GM18508 (cell line): ENCODE measurements at regions not wholly inside any gene's neighbourhood (a gene's known extent, or its start where the extent isn't known, plus 50 kb on each side); places are given as distances from the start of the nearest gene placed in this dataset.
"Not testable (repeated sequence)": the region's sequence is repeated elsewhere in the genome, so short reads cannot be mapped to it uniquely, and the experiment has no call there.

ENCODE experiments used
- ATAC-seq: cut with Tn5 transposase; IDR thresholded peaks from one replicate; pipeline ENCODE4 v1.9.1; 2021; ENCODE audit warnings: moderate number of reproducible peaks; ENCODE audit not compliant: insufficient read depth, unreplicated experiment

DNA sequence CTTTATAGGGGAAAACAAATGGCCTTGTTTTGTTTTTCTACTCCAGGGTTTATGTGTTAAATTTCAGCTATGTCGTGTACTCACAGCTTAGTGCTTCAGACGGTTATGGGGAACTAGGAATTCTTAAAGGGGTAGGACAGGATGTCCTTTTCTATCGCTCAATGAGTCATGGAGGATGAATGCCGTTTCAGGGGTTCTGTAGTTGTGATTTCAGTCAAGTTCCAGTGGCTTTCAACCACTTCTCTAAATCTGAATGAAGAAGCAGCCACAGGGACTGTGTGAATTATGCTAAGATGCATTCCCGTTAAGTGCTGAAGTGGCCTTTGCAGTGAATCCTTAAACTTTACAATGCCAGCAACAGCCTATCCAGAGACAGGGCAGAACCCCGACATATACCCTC, 1231.7 kb upstream of the ZEB2 start:
- peak; percentile 89 for ATAC-seq

DNA sequence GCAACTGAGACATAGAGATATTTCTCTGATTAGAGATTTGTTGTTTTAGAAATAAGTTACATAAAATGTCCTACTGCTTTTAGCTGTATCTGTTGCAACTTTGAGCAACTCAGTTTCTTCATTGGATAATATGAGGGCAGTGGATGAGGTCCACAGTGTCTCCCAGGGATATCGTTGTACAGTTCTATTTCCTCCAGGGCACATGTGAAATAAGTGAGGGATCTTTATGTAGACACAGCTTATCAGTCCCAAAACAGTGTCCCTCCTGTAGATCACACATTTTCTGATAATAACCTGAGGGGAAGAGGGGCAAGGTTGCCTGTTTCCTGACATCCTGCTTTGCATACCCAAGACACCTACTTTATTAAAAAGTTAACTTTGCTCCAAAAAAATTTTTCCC, 1231.2 kb upstream of the ZEB2 start:
- ATAC-seq, result no peak

DNA sequence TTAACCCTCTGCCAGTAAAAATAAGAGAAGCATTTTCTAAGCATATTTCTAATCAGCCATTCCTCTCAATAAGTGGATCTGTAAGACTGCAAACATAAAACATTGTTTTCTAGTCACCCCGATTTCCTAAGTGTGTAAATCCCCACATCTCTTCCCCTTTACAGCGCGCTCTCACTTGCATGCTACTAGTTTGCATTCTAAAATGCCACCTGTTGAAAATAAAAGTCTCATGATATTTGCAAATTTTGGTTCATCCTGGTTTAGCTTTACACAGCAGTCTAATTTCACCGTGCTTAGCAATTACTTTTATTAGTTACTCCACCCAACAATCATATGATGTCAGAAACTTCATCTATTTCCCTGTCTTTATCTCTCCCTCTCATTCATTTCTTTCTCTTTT, 1230.7 kb upstream of the ZEB2 start:
- no peak for ATAC-seq

DNA sequence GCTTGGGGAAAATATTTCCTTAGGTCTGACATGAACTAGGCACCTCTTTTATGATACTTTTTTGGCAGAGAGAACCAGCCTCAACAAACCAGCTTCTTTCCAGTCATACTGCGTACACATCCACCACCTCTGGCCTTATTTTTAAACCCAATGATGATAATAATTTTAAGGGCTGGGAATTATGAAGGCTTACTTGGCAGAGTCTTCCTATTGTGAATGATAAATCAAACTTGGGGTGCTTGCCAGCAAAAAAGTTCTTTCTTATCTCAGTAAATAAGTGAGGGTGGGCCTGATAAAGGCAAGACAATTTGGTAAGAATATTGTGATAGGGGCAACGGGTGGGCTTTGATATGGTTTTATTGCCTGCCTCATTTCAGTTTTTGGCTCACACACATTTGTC, 1230.2 kb upstream of the ZEB2 start:
- no peak for ATAC-seq

DNA sequence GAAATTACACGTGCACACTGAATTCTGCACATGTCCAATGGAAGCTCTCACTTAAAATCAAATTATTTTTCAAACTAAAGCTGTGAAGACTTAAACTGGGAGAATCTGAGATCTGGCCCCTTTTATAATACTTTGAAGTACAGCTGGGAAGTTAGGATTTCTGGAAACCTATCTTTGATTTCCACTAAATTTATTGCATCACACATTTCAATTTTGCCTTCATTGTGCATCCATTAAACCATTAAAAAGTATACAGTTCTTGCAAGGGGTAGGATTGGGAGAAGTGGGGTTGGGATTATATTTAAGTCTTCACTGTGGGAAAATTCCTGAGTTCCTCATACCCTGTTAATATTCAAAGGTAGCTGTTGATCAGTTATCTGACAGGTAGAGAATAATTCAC, 1229.6 kb upstream of the ZEB2 start:
- ATAC-seq, result no peak

DNA sequence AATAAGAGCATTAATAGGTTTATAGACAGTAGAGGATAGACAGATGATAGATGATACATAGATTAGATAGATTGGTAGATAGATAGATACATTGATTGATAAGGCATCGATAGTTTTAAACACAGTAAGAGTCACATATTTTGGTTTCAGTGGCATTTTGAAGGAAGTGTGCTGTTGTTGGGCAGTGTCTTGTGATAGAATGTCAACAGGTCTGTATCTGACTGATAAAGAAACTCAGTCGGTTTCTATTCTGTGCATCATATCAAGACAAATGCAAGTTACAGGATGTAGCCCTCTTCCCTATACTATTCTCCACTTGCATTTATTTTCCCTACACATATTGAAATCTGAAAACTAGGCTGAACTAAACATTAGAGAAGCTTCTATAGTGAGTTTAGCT, 1229.0 kb upstream of the ZEB2 start:
- ATAC-seq, result peak; percentile 47

DNA sequence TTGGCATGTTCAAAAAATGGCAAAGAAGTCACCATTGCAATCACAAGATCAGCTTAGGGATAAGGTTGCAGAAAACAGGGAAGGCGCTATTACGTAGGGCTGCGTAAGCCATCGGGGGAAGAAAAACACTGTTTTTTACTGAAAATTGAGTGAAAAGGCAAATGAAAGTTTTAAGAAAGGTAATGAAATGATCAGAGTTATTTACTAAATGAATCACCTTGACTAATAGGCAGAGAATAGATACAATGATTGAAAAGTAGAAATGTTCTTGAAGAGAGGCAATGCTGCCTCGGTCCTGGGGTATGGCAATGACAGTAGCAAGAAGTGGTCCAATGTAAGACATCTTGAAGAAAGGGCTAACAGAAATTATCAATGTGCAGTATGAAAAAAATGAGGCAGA, 1227.8 kb upstream of the ZEB2 start:
- ATAC-seq, result no peak

DNA sequence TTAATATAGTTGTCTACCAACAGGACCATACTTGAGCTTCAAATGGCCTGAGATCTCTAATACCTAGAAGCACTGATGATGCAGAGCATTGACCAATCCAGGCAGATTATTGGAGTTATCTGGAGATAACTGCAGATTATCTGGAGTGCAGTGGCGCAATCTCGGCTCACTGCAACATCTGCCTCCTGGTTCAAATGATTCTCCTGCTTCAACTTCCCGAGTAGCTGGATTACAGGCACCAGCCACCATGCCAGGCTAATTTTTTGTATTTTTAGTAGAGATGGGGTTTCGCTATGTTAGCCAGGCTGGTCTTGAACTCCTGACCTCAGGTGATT, 1225.4 kb upstream of the ZEB2 start:
- ATAC-seq, result not testable (repeated sequence)

DNA sequence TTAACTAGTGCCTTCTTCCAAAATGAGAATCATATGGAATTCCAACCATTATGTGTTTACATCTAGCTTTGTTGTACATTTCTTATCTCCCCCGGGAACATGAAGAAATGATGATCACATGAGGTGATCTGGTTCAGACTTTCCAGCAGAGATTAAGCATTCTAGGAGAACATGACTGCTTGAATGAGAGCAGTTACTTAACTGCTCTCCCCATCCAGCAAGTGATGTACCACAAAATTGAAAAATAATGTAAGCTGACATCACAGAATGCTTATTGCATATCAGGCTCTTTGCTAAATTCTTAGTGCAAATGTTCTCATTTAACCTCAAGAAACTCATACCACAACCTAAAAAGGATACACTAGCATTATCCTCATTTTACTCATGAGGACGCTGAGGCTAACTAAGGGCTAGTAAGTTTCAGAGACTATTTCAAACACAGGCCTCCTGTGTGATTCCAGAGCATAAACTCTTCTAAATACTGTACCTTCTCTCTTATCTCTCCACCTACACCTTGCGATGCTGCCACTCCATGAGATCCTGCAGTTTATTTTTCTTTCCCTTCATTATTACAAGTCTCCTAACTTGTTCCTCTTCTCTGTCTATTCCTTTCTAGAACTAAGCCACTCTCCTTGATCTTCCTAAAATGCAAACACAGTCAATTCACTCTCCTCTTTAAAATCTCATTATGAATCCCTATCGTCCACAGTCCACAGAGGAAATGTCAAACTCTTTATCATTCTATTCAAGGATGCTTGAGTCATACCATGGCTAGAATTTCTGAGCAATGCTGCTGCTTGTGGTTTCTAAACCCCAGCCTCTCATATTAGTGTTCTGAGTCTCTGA, 1224.8 kb upstream of the ZEB2 start:
- ATAC-seq, result peak; percentile 74

DNA sequence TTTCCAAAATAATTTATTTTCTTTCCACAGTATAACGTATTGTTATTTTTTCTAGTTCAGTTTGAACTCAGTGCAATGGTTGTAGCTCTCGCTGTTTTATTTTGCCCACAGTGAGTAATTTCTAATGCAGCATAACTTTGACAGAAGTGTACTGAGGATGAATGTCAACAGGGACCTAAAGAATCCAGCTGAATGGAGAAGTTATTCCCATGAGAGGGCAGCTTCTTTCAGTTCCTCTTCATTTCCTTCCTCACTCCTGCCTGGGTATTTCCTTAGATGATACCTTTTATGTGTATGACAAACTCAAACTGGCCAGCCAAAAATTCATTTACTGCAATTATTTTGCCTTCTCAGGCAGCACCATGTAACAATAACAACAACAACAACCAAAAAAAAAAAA, 1223.1 kb upstream of the ZEB2 start:
- no peak for ATAC-seq

DNA sequence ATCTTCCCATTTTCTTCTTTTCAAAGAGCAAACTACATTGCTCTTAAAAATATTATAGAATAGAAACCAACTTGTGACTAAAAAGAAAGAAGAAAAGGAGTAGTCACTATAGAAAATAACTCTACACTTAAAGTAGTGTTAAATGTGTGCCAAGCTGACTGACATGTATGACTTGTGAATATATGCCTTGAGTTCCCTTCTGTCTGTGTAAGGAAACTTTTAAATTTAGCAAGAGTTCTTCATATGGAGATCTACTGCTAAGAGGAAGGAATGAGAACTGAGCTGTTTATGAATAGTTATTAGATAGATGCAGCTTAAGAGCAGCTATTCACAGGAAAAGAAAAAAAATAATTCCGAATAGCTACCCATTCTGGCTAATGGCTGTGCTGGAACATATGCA, 1221.7 kb upstream of the ZEB2 start:
- no peak for ATAC-seq

DNA sequence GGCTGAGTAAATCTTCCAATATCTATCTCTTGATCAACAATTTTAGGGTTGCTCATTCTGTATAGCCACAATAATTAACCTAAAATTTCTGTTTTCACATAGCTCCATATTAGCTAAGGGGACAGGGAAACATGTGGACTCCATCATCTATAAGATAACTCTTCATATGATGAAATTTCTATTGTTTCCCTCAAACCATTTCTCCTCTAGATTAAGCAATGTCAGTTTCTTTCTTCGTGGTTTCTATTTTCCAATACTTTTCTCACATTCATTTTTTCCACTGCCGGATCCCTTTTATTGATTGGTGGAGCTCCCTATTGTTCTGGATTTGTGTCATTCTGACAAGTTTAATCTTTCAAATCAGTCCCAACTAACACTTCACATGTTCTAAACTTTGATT, 1221.3 kb upstream of the ZEB2 start:
- ATAC-seq, result no peak

DNA sequence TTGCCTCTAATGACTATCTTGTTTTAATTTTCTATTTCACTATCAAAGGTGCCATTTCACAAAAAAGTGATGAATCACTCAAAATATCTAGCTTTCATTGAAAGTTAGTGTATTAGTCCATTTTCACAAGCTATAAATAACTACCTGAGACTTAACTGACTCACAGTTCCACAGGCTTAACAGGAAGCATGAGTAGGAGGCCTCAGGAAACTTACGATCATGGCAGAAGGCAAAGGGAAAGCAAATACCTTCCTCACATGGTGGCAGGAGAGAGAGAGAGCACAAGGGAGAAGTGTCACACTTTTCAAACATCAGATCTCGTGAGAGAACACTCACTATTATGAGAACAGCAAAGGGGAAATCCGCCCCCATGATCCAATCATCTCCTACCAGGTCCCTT, 1220.4 kb upstream of the ZEB2 start:
- no peak for ATAC-seq

DNA sequence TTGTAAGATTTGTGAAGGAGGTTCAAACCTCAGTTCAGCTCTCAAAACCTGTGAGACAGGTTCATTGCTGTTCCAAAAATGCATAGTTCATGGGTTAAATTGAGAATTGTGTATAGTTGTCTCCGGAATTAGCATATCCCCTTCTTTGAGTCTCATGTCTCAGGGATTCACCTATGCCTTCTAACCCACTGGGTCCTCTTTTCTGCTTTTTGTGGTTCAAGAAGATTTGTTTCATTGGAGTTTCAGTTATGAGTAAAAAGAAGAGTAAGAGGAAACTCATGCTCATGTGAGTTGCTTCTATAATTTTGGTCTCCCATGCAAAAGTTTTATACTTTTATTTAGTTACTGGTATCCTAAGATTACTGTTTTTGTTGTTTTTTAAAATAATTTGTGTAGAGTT, 1219.8 kb upstream of the ZEB2 start:
- no peak for ATAC-seq

DNA sequence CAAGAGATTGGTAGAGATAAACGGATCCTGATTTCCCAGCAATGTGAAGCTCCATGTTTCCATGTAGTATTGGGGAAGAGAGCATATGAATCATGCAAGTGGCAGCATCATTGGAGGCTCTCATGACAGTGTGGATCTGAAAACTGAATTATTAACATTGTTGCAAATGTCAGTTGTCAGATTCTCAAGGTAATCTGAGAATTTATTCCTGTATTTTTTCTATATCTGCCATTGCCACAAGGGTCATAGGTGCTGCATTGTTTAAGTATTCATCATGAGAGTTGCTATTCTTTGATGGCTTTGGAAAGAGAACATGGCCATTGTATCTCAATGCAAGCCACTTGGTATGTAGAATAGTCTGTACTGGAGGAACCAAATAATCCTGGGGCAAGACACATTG, 1217.0 kb upstream of the ZEB2 start:
- ATAC-seq, result no peak

DNA sequence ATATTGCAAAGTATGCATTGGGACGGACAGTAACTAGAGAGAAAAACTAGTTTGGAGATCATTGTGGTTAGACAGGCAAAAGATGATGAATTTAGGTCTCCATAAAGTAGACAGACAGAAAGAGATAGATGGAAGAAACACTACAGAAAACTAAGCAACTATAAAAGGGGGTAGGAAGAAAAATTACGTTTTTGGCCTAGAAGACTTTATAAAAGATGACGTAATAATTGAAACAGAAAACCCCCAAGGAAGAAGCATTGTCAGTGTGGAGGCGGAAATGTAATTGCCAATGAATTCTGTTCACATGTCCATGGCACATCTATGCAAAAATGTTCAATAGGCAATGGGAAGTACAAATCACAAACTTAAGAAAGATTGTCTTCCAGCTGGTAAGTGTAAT, 1211.5 kb upstream of the ZEB2 start:
- ATAC-seq, result no peak

DNA sequence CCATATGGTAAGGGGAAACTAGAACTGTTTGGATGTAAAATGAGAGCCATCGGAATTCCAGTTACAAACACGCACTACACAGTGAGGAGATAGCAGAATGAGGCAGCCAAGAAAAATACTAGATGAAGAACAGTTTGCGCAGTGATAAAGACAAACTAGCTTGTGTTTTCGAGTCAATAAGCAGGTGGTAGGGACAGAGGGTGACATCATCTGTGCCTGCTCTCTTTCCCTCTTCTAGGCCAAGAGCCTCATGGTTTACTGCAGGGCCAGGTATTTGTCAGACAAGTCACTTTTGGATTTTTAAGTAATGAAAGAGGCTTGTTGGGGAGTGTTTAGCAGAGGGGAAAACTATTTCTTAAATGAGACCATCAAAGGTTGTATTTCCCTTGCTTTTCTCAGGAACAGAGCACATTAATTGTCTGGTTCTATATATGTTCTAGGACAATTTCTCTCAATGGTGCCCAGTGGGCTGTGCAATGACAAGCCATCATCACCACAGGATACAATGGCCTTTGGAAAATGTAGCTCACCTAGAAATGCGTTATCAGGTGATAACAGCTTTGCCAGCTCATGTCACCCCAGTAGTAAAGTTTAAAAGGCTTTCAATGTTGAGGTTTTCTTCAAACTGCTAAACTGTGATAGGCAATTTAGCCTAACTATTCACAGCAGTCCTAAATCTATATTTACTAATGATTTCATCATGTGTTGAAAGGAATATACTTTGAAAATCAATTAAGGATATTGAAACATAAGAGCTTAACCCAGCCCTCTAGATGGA, 1210.3 kb upstream of the ZEB2 start:
- ATAC-seq, result no peak

DNA sequence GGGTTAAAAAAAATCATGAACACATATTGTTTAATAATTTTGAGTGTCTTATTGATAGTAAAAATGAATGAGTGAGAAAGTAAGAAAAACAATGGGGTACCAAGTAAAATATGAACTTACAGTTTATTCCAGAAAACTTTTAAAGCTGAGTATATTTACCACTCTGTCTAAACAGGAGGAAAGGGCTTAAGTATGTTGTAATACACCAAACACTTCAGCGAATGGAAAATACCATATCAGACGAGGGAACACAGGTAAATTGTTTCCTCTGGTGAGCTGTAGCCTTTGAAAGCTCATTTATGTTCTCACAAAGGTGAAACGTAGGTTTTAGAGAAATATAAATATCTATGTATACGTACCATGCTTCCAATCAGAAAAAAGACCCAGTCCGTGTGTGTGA, 1209.6 kb upstream of the ZEB2 start:
- ATAC-seq, result no peak

DNA sequence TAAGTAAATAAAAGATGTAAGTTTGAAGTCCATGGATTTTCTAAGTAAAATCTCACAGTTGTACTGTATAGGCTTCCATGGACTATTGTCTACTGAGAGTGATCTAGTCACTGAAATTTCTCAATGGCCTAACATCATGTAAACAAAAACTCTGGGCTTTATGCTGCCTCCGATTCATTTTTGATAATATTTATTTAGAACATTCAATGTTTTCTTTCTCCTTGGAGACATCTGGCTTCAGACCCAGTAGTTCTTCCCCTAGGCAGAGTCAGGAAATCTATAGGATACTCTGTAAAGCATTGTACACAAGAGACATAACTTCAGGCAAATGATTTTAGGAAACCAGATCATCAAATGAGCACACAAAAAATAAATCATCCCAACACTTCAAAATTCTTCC, 1208.6 kb upstream of the ZEB2 start:
- ATAC-seq, result no peak

DNA sequence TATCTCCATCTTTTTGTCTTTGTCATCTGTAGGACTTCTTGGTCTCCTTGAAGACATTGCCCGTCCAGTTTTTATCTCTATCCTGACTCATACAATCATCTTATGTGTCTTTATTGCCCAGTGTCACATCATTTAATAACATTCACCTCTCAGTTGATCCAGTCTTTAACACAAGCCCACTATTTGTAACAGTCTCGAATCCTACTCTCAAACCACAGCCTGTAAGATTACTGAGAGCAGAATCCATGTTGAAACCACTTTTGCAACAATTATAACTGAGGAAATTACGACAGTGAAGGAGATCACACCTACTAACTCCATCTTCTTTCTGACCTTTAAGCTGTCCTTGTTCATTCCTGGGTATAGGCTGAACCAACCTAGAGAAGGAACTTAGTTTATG, 1206.0 kb upstream of the ZEB2 start:
- no peak for ATAC-seq

DNA sequence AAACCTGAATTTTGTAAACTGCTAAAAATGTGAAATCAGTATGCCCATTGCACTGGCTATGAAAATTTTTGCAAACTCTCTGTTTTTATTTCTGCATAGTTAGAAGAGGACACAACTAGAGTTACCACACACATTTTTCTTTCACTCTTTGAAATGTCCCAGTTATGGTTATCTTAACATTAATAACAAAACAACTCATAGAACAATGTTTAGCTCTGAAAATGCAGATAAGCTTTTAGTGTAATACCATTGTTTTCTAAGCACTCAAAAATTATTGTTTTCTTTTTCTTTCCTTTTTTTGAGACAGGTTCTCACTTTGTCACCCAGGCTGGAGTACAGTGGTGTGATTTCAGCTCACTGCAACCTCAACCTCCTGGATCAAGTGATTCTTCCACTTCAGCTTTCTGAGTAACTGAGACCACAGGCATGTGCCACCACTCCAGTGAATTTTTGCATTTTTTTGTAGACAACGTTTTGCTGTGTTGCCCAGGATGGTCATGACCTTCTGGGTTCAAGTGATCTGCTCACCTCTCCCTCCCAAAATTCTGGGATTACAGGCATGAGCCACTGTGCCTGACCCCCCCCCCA, 1204.5 kb upstream of the ZEB2 start:
- ATAC-seq, result no peak

DNA sequence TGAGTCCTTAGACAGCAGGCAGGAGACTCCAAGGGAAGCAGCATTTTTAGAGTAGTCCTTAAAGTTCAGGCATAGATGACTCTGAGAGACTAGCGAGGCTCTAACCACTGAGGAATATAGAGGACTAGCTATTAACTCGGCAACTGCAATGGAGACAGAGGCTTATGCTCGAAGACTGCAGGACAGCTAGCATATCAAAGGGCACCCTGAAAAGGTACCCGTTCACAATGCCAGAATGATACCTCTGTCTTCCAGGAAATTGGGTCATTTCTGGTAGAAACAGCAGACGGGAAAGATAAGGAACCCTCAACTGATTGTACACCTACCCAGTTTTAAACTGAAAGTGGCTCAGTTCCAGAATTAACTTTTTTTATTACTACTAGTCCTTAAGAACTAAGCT, 1204.0 kb upstream of the ZEB2 start:
- ATAC-seq, result no peak
